ENCODE measurements at regions not wholly inside any gene's neighbourhood (a gene's known extent, or its start where the extent isn't known, plus 50 kb on each side); places are given as distances from the start of the nearest gene placed in this dataset.

- DNase-seq (ENCODE audit: low spot score) = no peak
- TF ChIP-seq CTCF (IDR thresholded peaks at IDR 0.05) = no peak
- ATAC-seq (ENCODE audit: low FRiP score) = no peak
Observed at GRCh38 chr6:14252271-14252850, 134.8 kb downstream of the CD83 start.

- no peak for ATAC-seq (ENCODE audit: low FRiP score)
- no peak for TF ChIP-seq CTCF (IDR thresholded peaks at IDR 0.05)
Observed at GRCh38 chr6:14254505-14254904, 136.9 kb downstream of the CD83 start.

GRCh38 chr6:14255916-14256315, 138.3 kb downstream of the CD83 start:
- TF ChIP-seq CTCF (IDR thresholded peaks at IDR 0.05) = no peak
- DNase-seq (ENCODE audit: low spot score) = no peak
- ATAC-seq (ENCODE audit: low FRiP score) = no peak

More at GRCh38 chr6:14254505-14254904, 136.9 kb downstream of the CD83 start:
- no peak for DNase-seq (ENCODE audit: low spot score)

GRCh38 chr6:14258117-14258516, 140.5 kb downstream of the CD83 start:
- DNase-seq (ENCODE audit: low spot score) = no peak
- no peak for TF ChIP-seq CTCF (IDR thresholded peaks at IDR 0.05)
- ATAC-seq (ENCODE audit: low FRiP score) = no peak

GRCh38 chr6:14258695-14259593, 141.4 kb downstream of the CD83 start:
- TF ChIP-seq CTCF (IDR thresholded peaks at IDR 0.05) = no peak
- DNase-seq (ENCODE audit: low spot score) (no peak), ATAC-seq (ENCODE audit: low FRiP score) (no peak)

- no peak for DNase-seq (ENCODE audit: low spot score)
- ATAC-seq (ENCODE audit: low FRiP score) = no peak
- no peak for TF ChIP-seq CTCF (IDR thresholded peaks at IDR 0.05)
Observed at GRCh38 chr6:14259594-14260152, 142.1 kb downstream of the CD83 start.

All from omental fat pad (tissue), 3 donors.